ENCODE measurements at regions not wholly inside any gene's neighbourhood (a gene's known extent, or its start where the extent isn't known, plus 50 kb on each side); places are given as distances from the start of the nearest gene placed in this dataset.
"Not testable (repeated sequence)": the region's sequence is repeated elsewhere in the genome, so short reads cannot be mapped to it uniquely, and the experiment has no call there.

DNA sequence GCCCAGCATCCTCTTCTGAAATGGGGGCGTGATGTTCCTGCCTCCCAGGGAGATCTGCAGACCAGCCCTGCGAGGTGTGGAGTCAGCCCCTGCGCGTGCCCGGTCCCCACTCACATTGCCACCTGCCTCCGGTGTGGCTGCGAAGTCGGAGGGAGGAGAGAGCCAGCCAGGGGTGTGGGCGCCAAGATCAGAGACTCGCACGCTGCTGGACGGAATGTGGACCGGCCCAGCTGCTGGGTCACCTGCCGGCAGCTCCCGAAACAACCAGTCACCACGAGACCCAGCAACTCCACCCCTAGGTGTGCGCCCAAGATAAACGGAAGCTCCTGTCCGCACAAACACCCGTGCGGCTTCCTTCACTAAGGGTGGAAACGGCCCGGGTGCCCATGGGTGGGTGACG, 51.1 kb upstream of the EGFL7 start:
- no peak for DNase-seq (ENCODE audit: low read depth, low spot score)
- no peak overlapping the region for H3K27ac ChIP-seq

DNA sequence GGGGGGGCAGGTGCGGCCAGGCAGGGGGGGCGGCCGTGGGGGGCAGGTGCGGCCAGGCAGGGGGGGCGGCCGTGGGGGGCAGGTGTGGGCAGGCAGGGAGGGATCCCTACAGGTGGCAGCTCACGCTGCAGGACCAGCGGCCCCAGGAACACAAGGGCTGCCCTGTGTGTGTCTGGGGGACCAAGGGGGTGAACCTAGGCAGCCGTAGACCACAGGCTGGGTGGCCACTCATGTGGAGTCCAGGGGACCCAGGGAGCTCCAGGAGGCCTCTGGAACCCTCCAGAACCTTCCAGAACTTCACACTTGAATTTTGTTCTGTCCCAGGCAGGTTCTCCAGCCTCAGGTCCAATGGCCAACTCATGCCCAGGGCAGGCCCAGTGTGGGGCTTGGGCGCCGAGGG, 51.6 kb upstream of the EGFL7 start:
- no peak for DNase-seq (ENCODE audit: low read depth, low spot score)
- no peak overlapping the region for H3K27ac ChIP-seq

DNA sequence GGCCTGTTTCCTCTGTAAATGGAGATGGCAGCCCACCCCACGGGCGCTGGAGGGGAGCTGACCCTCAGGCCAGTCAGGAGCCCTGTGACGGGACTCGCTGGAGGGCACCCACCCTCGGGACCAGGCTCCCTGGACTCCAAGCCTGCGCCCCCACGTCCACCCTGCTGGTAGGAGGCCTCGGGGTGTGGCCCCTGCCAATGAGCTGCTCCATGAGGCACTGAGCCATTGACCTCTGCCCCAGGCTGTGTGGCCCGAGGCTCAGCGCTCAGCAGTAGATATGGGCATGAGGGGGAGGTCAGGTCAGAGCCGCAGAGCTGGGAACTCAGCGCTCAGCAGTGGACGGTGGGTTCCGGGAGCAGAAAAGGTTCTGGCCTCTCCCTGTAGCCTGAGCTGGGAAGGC, 52.3 kb upstream of the EGFL7 start:
- H3K27ac ChIP-seq, result no peak overlapping the region
- no peak for DNase-seq (ENCODE audit: low read depth, low spot score)

DNA sequence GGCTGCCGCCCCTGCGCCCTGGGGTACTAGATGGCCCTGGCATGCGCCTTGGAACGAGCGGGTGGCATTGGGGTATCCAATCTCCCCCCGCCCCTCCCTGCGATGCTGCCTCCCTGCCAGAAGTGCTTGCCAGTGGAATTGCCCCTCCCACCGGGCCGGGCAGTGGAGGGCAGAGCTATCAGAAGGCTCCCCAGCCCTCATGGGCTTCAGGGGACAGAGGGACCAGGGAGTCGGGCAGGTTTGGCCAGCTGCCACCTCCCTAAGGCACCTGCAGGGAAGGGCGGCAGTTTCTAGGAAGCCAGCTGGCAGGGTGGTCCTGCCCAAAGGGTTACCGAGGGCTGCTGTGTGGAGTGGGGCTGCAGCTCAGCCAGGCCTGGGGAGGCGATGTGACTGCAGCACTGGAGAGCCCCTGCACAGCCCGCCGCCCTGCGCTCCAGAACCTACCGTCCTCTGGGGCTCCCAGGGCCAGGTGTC, 52.8 kb upstream of the EGFL7 start:
- DNase-seq (ENCODE audit: low read depth, low spot score), result no peak
- no peak overlapping the region for H3K27ac ChIP-seq

DNA sequence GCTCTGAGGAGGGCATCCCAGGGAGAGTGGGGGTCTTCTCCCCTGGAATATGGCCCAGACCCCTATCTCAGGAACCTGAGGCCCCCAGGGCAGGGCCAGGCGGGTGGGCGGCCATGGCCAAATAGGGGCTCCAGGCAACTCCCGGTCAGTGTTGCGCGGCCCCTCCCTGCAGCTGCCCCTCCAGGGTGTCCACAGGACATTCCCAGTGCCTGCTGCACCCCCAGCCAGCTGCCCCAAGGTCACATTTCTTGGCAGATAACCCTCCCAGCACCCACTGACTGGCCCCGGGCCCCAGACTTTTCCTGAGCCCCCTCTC, 53.6 kb upstream of the EGFL7 start:
- H3K27ac ChIP-seq, result no peak overlapping the region
- DNase-seq (ENCODE audit: low read depth, low spot score), result no peak

DNA sequence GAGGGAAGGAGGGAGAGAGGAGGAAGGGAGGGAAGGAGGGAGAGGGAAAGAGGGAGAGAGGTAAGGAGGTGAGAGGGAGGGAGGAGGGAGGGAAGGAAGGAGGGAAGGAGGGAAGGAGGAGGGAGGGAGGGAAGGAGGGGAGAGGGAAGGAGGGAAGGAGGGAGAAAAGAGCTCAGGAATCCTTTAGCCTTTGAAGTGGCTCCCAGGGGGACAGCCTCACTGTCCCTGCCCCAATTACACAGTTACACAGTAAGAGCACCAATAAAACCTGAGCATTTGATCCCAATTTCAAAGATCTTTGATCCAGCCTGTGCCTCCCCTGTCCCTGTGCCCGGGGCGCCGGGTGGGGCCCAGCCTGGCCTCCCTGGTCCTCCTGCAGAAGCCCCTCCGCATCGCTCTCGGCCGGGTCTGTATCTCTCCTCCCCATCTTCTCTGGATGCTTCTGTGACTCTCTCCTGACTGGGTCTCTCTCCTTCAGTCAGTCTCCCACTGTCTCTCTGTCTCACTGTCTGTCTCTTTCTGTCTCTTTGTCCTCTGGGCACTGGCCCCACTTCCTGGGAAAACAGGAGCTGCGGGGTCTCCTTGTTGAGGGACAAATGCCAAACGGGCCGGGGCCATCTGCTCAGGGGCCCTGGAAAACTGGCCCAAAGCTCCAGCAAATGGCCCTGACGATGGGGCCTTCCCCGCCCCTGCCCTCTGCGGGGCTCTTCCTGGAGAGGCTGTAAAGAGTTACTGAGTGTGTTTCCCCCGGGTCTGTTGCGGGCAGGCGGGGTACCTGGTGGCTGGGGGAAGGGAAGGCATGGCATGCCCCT, 54.2 kb upstream of the EGFL7 start:
- DNase-seq (ENCODE audit: low read depth, low spot score), result no peak
- no peak overlapping the region for H3K27ac ChIP-seq

DNA sequence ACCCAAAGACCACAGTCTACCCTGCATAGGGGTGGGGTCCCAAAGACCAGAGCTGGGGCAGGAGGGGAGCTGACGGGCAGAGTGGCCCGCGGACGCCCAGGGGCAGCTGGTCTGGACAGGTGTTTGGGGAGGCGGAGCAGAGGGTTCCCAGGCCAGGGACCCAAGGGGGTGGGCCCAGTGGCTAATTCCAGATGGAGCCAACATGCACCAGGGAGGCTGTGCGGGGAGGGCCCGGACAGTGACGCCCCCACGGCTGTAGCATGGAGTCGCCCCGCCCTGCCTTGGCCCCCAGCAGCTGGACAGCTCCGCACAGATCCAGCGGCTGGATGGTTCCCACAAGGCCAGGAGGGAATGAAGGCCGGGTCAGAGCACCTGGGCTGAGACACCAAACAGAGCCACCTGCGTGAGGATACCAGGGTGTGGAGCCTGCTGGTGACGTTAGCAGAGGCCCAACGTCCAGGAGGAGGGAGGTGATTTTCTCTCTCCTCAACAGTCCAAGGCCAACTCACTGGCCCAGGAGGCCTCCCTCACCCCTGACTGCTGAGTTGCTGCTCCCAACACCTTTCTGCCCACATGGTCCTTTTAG, 55.3 kb upstream of the EGFL7 start:
- DNase-seq (ENCODE audit: low read depth, low spot score), result no peak
- H3K27ac ChIP-seq, result no peak overlapping the region

DNA sequence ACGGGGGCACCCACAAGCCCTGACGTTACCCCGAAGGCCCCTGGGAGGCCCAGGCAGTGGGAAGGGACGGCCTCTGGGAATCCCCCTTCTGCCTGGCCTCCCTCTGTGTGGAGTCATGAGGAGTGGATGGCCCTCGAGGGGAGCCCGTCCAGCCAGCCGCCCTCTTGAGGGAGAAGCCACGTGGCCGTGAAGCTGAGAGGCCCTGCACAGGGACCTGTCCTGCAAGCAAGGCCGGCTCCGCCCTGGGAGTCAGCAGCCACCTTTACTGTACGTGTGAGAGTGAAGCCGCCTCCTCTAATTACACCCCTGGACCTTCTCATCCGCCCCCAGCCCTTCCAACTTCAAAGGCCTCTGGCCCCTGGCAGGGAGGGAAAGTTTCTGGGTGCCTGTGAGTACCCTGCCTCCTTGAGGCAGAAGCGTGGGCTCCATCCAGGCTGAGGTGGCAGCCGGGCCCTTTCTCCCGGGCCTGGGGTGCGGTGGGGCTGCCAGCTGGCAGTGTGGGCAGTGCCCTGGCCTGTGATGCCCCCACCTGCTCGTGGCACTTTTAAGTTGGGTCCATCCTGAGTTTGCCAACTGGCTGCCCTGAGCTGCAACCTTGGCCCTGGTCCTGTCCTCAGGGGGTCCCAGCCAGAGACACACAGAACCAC, 55.9 kb upstream of the EGFL7 start:
- no peak overlapping the region for H3K27ac ChIP-seq
- DNase-seq (ENCODE audit: low read depth, low spot score), result no peak

DNA sequence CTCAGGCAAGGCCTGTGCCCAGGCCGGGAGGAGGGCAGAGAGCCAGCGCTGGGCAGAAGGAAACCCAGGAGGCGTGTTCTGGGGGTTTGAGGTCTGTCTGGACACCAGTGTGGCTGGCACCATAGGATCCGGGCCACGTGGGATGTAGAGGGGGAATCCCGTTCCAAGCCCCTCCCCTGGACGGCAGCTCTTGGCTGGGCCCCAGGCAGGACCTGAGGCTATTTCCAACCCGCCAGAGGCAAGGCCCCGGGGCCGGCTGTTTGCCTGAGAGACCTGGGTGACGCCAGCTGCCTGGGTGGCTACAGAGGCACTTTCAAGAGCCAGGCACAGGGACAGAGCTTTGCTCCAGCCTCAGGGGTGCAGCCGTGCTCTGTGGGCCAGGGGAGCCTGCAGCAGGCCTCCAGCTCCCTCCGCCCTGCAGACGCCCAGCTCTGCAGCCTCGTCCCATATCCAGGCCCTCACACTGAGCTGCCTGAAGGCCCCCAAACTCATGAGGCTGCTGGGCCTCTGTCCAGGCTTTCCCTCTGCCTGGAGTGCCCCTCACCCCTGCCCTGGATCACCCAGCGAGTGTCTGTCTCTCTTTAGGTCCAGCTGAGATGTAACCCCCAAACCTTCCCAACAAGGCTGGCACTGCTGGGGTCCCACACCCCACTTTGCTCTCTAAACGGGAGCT, 56.6 kb upstream of the EGFL7 start:
- no peak for DNase-seq (ENCODE audit: low read depth, low spot score)
- H3K27ac ChIP-seq, result no peak overlapping the region

DNA sequence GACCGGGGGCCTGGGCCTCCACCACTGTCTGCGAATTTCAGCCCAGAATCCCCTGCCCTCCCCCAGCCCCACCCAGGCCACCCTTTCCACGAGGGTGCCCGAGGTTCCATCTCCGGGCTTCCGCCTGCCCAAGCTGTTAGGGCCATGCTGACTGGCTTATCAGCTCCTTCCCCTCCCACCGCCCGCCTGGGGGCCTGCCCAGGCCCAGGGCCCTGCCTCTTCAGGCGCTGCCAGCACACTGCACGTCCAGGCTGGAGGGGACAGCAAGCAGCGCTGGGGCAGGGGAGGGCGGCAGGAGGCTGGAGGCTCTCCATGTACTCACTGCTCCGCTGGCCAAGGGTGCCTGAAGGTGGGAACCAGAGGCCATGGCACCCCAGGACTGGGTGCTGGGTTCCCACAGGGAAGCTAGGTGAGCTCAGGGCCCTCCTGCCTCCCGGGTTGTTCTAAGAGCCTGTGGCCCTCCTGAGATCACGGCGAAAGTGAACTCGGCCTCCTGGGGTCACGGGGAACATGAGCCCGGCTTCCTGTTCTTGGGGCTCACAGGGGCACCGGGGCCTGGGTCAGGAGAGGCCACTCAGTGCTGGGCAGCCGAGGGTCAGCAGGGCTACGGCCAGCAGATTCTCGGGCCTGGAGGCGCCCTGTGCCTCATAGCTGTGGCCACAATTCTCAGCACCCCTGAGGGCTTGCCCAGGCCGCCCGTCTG, 57.7 kb upstream of the EGFL7 start:
- DNase-seq (ENCODE audit: low read depth, low spot score), result no peak
- no peak overlapping the region for H3K27ac ChIP-seq

DNA sequence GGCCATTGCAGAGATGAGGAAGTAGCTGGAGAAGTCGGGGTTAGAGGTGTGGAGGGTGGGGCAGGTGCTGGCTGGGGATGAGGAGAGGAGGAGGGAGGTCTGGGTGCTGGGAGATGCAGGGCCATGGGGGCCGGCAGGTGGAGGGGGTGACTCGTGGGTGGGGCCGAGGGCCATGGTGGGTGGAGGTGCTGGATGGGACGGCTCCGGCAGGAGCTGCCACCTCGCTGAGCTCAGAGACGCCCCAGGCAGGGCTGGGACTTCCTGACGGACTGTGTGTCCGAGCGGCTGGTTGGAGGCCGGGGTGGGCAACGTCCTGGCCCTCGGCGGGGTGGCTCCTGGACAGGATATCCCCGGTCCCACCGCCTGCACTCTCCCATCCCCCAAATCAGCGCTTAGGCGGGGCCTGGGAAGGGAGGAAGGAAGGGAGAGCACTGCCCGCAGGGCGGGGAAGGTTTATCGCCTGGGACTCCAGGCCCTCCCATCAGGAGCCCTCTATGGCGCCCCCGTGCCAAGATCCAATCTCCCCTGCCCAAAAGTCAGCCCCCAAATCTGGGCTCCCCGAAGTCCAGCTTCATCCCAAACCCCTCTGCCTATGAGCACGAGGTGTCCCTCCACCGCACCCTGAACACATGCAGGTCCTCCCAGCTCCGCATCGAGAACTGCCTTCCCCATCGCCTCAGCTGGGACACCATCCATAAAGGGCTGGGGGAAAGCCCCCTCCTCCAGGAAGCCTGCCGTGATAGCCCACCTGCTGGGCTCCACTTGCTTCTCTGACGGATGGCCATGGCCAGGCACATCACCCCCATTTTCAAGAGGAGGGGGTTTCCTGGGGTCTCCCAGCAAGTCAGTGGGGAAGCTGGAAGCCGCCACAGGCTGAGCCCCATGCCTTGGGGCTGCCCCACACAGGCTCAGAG, 58.3 kb upstream of the NOTCH1 start:
- no peak overlapping the region for H3K27ac ChIP-seq

DNA sequence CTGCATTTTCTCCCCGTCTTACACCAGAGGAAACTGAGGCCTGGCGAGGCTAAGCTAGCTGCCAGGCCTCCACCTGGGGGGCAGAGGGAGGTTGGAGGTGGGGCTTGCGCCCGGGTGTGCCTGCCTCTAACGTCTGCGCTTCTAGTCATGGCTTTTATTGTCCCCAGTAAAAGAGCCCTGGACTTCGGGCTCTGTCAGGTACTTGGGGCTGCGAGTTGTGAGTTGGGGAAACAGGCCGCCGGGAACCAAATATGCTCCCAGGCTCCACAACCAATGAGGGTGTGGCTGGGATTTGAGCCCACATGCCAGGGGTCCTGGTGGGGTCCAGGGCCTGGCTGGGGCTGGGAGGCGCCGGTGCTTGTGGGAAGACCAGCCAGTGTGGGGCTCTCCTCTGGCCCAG, 57.4 kb upstream of the NOTCH1 start:
- no peak for DNase-seq (ENCODE audit: low read depth, low spot score)
- H3K27ac ChIP-seq, result no peak overlapping the region

More for the DNA sequence above, 58.3 kb upstream of the NOTCH1 start:
- no peak for DNase-seq (ENCODE audit: low read depth, low spot score)

DNA sequence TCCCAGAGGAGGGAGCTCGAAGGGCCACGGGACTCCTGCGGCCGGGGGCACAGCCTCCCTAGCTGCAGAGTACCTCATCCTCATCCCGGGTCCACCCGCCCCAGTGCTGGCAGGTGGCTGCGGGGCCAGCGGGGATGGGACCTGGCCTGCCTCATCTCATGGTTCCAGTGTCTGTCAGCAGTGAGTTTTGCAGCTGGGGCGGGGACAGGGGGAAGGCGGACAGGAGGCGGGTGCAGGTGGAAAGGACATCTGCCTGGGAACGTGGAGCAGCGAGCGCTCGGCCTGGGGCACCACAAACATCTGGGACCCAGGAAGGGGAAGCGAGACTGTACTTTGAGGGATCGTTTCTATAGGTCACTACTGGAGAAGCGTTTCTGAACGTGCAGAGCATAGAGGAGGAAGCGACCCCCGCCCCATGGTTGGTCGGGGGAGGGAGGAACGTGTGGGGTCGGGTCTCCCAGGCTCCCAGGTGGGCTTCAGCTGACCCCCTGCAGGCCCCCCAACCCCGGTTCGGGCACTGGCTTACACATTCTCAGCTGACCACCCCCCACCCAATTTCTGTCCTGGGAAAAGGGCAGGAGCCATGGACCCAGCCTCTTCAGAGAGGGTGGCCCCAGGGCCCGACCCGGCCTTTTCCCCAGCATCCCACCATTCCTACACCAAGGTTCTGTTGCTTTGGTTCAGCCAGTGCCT, 56.5 kb upstream of the NOTCH1 start:
- peak overlapping the region; percentile 53 for H3K27ac ChIP-seq
- no peak for DNase-seq (ENCODE audit: low read depth, low spot score)

DNA sequence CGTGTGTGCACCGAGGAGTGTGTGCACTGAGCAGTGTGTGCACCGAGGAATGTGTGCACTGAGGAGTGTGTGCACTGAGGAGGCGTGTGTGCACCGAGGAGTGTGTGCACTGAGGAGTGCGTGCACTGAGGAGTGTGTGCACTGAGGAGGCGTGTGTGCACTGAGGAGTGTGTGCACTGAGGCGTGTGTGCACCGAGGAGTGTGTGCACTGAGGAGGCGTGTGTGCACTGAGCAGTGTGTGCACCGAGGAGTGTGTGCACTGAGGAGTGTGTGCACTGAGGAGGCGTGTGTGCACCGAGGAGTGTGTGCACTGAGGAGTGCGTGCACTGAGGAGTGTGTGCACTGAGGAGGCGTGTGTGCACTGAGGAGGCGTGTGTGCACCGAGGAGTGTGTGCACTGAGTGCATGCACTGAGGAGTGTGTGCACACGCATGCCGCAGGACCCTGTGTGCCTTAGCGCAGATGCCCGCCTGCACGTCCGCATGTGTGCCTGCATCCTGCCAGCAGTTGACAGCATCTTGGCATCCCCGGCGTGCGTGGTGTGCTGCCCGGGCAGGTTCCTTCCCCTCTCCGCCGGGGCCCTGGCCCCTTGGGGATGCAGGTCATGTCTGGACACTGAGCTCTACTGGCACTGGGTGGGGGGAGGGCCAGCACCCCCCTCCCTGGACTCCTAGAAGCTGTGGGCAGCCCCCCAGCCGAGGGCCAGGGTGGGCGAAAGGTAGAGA, 55.6 kb upstream of the NOTCH1 start:
- not testable (repeated sequence) for DNase-seq (ENCODE audit: low read depth, low spot score)
- H3K27ac ChIP-seq, result peak overlapping the region; percentile 53

DNA sequence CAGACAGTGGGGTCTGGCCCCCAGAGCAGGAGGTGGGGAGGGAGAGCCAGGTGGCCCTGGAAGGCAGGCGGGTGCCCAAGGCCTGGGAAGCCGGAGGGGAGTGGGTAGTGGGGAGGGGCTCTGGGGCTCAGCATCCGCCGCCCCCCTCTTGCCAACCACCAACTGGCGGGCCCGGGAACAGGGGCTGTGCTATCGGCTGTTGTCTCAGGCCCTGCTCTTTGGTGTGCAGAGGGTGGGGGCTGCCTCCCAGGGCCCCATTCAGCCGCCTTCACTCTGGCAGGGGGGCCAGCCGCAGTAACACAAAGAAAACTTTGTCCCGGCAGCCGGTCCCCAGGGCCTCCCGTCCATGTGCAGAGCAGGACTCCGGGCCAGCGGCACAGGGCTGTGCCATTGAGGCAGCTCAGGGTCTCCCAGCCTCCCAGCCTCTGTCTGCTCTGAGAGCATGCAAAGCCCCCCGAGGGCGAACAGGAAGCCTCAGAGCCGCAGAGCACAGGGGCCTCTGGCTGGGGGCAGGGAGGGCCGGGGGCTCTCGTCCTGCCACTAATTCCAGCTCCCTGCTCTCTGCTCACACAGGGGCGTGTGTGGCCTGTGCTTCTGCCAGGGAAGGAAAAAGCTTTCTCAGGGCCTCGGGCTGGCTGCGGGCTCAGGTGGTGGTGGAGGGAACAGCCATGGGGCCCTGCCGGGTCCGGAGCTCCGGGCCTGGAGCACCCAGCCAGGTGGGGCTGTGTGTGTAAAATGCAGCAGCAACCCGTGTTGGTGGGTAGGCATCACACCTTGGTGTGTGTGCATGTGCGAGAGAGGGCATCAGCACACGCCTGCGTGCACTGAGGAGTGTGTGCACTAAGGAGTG, 54.2 kb upstream of the NOTCH1 start:
- no peak for DNase-seq (ENCODE audit: low read depth, low spot score)

DNA sequence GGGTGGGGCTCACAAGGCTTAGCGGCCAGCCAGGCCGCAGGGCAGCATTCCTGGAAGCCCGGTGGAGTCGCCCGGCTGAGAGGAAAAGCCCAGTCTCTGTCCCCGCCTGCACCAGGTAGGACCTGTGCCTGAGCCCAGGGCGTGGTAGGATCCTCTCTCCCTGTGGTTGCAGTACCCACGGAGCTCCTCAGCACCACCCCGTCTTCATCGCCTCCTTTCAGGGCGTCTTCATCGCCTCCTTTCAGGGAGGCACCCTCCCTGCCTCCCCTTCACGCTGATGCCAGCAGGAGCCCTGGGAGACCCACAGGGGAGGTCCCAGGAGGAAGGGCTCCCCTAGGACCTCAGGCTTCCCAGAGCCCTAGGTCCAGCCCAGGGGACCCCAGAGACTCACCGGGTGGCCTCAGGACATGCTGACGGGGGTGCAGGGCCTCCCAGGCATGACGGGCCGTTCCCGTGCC, 53.3 kb upstream of the NOTCH1 start:
- no peak for DNase-seq (ENCODE audit: low read depth, low spot score)

More for the DNA sequence above, 54.2 kb upstream of the NOTCH1 start:
- no peak overlapping the region for H3K27ac ChIP-seq

DNA sequence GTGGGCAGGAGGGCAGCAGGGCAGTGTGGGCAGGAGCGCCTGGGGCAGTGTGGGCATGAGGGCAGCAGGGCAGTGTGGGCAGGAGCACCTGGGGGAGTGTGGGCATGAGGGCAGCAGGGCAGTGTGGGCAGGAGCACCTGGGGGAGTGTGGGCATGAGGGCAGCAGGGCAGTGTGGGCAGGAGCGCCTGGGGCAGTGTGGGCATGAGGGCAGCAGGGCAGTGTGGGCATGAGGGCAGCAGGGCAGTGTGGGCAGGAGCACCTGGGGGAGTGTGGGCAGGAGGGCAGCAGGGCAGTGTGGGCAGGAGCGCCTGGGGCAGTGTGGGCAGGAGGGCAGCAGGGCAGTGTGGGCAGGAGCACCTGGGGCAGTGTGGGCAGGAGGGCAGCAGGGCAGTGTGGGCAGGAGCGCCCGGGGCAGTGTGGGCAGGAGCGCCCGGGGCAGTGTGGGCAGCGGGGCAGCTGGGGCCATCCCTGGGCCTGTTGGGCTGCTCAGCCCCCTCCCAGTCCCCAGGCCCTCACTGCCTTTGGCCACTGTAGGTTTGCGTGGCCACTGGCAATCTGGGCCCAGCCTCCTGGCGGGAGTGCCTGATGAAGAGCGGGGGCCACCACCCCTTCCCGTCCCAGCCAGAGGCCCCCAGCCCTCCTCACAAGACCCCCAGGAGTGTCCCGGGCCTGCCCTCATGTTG, 52.7 kb upstream of the NOTCH1 start:
- H3K27ac ChIP-seq; DNase-seq (ENCODE audit: low read depth, low spot score): not testable (repeated sequence)

More for the DNA sequence above, 53.3 kb upstream of the NOTCH1 start:
- H3K27ac ChIP-seq, result no peak overlapping the region
